Kidney epithelial cell (primary cell): ENCODE measurements at regions not wholly inside any gene's neighbourhood (a gene's known extent, or its start where the extent isn't known, plus 50 kb on each side); places are given as distances from the start of the nearest gene placed in this dataset.

Source experiments
- DNase-seq: peaks from one replicate; pipeline ENCODE4 v3.0.0-alpha.2; 2010; ENCODE audit warnings: low read depth
- H3K27me3 ChIP-seq: 2 replicates; pipeline ENCODE4 v1.6.0; 2011; ENCODE audit warnings: low read length; ENCODE audit not compliant: control insufficient read depth, insufficient read depth
- H3K36me3 ChIP-seq: 2 replicates; pipeline ENCODE4 v1.5.1; 2011; ENCODE audit warnings: low read length; ENCODE audit not compliant: control insufficient read depth, insufficient read depth
- H3K4me3 ChIP-seq: 2 replicates; pipeline ENCODE4 v1.5.1; 2011; ENCODE audit warnings: low read depth, mild to moderate bottlenecking, control low read depth, low read length
- CTCF ChIP-seq: IDR thresholded peaks from 2 replicates; pipeline ENCODE4 v1.5.1; 2011; ENCODE audit warnings: mild to moderate bottlenecking, moderate library complexity, low read length, control low read depth, inconsistent platforms; ENCODE audit not compliant: insufficient read depth, poor library complexity, severe bottlenecking

- no peak for TF ChIP-seq CTCF
- no peak overlapping the region for H3K4me3 ChIP-seq
- H3K27me3 ChIP-seq: no peaks in the 10 kb centered on the region
- no peaks in the 10 kb centered on the region for H3K36me3 ChIP-seq
- no peak for DNase-seq
These were observed 111.0 kb upstream of the STAC start for GRCh38 chr3:36269274-36269673.

- Histone ChIP-seq H3K27me3 (no peaks in the 10 kb centered on the region), H3K36me3 (no peaks in the 10 kb centered on the region), H3K4me3 (no peak overlapping the region)
- no peak for TF ChIP-seq CTCF
- DNase-seq: no peak
These were observed 97.5 kb upstream of the STAC start for GRCh38 chr3:36282766-36283165.

GRCh38 chr3:36295296-36295695 lies 85.0 kb upstream of the STAC start:
- Histone ChIP-seq H3K27me3 (no peaks in the 10 kb centered on the region), H3K36me3 (no peaks in the 10 kb centered on the region), H3K4me3 (no peak overlapping the region)
- no peak for TF ChIP-seq CTCF
- DNase-seq: no peak

- no peak for TF ChIP-seq CTCF
- no peak for DNase-seq
- no peaks in the 10 kb centered on the region for H3K36me3 ChIP-seq
- no peaks in the 10 kb centered on the region for H3K27me3 ChIP-seq
- H3K4me3 ChIP-seq: no peak overlapping the region
These were observed 83.1 kb upstream of the STAC start for GRCh38 chr3:36297195-36297594.

- Histone ChIP-seq H3K4me3 (no peak overlapping the region), H3K36me3 (no peaks in the 10 kb centered on the region), H3K27me3 (no peaks in the 10 kb centered on the region)
- DNase-seq: no peak
- TF ChIP-seq CTCF: no peak
These were observed 82.1 kb upstream of the STAC start for GRCh38 chr3:36298188-36298587.

- no peak for DNase-seq
- no peak for TF ChIP-seq CTCF
- H3K4me3 ChIP-seq: no peak overlapping the region
- no peaks in the 10 kb centered on the region for H3K36me3 ChIP-seq
- no peaks in the 10 kb centered on the region for H3K27me3 ChIP-seq
These were observed 78.2 kb upstream of the STAC start for GRCh38 chr3:36302158-36302509.
